ENCODE measurements at regions not wholly inside any gene's neighbourhood (a gene's known extent, or its start where the extent isn't known, plus 50 kb on each side); places are given as distances from the start of the nearest gene placed in this dataset.
A peak's percentile ranks its signal among the peaks of the same experiment; 100 is the strongest.

DNA sequence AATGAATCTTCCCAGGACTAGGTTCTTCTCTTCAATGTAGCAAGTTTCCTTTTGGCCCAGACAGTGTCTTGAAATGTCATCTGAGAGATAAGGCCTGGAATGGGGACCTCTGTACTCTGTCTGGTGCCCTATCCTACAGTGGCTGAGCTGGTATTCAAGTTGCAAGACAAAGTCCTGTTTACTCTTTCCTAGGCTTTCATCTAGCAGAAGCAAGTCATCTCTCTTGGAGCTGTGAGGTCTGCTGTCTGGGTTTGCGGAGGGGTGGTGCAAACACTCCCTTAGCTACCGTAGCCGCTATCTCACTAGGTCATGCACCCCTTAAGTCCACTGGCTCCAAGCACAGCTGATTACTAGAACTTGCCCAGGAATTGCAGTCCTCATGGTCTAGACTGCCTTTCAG is 149.7 kb upstream of the SLC16A7 start:
- no peaks in the 10 kb centered on the region for H3K27me3 ChIP-seq
- H3K4me3 ChIP-seq = no peak overlapping the region
- 29 to 69% (median 61%) methylated on average over 3 of the region's 3 CpGs for WGBS, 5 donors
- peaks cover 0 to 11% (median 5%) of the 10 kb centered on the region in 4 donors for H3K9me3 ChIP-seq
- no peak for TF ChIP-seq EP300 (IDR thresholded peaks at IDR 0.05)
- TF ChIP-seq POLR2AphosphoS5 (IDR thresholded peaks at IDR 0.05) = no peak
- TF ChIP-seq, protein P1, sequence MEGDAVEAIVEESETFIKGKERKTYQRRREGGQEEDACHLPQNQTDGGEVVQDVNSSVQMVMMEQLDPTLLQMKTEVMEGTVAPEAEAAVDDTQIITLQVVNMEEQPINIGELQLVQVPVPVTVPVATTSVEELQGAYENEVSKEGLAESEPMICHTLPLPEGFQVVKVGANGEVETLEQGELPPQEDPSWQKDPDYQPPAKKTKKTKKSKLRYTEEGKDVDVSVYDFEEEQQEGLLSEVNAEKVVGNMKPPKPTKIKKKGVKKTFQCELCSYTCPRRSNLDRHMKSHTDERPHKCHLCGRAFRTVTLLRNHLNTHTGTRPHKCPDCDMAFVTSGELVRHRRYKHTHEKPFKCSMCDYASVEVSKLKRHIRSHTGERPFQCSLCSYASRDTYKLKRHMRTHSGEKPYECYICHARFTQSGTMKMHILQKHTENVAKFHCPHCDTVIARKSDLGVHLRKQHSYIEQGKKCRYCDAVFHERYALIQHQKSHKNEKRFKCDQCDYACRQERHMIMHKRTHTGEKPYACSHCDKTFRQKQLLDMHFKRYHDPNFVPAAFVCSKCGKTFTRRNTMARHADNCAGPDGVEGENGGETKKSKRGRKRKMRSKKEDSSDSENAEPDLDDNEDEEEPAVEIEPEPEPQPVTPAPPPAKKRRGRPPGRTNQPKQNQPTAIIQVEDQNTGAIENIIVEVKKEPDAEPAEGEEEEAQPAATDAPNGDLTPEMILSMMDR (IDR thresholded peaks at IDR 0.05) = no peak
- no peak for TF ChIP-seq POLR2A (IDR thresholded peaks at IDR 0.05)
- no peak overlapping the region for H3K27ac ChIP-seq
- H3K4me1 ChIP-seq = no peaks in the 10 kb centered on the region
- no peaks in the 10 kb centered on the region for H3K36me3 ChIP-seq
- DNase-seq = peak in 1 of 2 donors; percentile 6
- intact Hi-C loops (cut with DNase I; ENCODE audit: low total_unique reads) = no loop called here

DNA sequence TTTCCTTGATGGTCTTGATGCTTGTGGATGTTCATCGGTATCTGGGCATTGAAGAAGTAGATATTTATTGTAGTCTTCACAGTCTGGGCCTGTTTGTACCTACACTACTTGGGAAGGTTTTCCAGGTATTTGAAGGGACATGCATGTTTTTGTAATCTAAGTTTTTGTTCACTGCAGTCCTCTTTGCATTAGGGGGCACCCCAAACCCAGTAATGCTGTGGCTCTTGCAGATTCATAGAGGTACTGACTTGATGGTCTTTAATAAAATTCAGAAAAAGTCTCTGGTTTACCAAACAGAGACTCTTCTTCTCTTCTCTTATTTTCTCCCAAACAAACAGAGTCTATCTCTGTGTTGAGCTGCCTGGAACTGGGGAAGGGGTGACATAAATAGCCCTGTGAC is 150.9 kb upstream of the SLC16A7 start:
- TF ChIP-seq POLR2A (IDR thresholded peaks at IDR 0.05) = no peak
- no peak for TF ChIP-seq EP300 (IDR thresholded peaks at IDR 0.05)
- TF ChIP-seq, protein P1 (IDR thresholded peaks at IDR 0.05) = no peak
- no peak for TF ChIP-seq POLR2AphosphoS5 (IDR thresholded peaks at IDR 0.05)
- intact Hi-C loops (cut with DNase I; ENCODE audit: low total_unique reads) = no loop called here
- Histone ChIP-seq H3K27ac (no peak overlapping the region), H3K9me3 (peaks cover 4 to 21% (median 15%) of the 10 kb centered on the region in 4 donors), H3K4me3 (no peak overlapping the region), H3K36me3 (no peaks in the 10 kb centered on the region), H3K27me3 (no peaks in the 10 kb centered on the region), H3K4me1 (no peaks in the 10 kb centered on the region)
- WGBS, 5 donors = 87 to 100% (median 93%) methylated on average over 1 of the region's 1 CpG
- peak in 1 of 2 donors; percentile 13 for DNase-seq

DNA sequence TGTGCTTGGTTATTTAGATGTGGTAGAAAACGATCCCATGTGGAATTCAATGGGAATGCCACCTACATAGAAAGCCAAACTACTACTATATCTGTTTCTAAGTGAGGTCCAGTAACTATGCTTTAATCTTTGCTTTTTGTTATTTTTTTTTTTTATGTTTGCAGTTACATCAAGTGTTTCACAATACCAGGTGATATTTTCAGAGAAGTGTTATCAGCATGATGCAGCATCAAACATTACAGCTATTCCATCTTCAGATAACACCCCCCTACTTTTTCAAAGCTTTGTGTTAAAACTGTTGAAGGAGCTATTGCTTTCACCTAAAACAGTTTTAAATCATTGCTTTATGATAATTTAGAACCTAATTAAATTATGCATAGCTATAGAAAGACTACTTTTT is 163.8 kb upstream of the SLC16A7 start:
- TF ChIP-seq POLR2A (IDR thresholded peaks at IDR 0.05) (no peak), EP300 (IDR thresholded peaks at IDR 0.05) (no peak), POLR2AphosphoS5 (IDR thresholded peaks at IDR 0.05) (no peak)
- TF ChIP-seq, protein P1 (IDR thresholded peaks at IDR 0.05) = no peak
- WGBS, 5 donors = 31 to 54% (median 48%) methylated on average over 1 of the region's 1 CpG
- no peak overlapping the region for H3K4me3 ChIP-seq
- H3K27me3 ChIP-seq = no peaks in the 10 kb centered on the region
- H3K36me3 ChIP-seq = no peaks in the 10 kb centered on the region
- no peaks in the 10 kb centered on the region for H3K4me1 ChIP-seq
- H3K9me3 ChIP-seq = no peaks in the 10 kb centered on the region
- intact Hi-C loops (cut with DNase I; ENCODE audit: low total_unique reads) = no loop called here
- H3K27ac ChIP-seq = no peak overlapping the region
- DNase-seq = no peak

DNA sequence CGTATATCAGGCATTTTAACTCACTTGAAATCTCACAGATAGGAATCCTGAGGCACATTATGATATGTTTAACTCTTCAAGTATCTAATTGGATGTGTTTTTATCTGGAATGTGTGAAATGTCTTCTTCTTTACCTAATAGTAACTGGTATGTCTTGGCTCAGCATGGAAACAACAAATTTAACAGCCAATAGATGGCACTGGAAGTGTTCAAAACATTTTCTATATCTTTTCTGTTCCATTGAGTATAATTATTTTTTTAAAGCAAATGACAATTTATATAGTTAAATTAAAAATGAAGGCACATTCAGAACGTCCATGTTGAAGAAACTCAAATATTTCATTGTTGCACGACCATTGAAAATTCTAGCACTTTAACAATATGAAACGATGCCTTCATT is 164.6 kb upstream of the SLC16A7 start:
- H3K9me3 ChIP-seq = no peaks in the 10 kb centered on the region
- no peaks in the 10 kb centered on the region for H3K36me3 ChIP-seq
- H3K27ac ChIP-seq = no peak overlapping the region
- TF ChIP-seq POLR2A (IDR thresholded peaks at IDR 0.05) = no peak
- no peak for TF ChIP-seq POLR2AphosphoS5 (IDR thresholded peaks at IDR 0.05)
- TF ChIP-seq, protein P1 (IDR thresholded peaks at IDR 0.05) = no peak
- TF ChIP-seq EP300 (IDR thresholded peaks at IDR 0.05) = no peak
- H3K4me3 ChIP-seq = no peak overlapping the region
- no peaks in the 10 kb centered on the region for H3K4me1 ChIP-seq
- WGBS, 5 donors = 53 to 66% (median 56%) methylated on average over 4 of the region's 4 CpGs
- DNase-seq = no peak
- intact Hi-C loops (cut with DNase I; ENCODE audit: low total_unique reads) = no loop called here
- H3K27me3 ChIP-seq = no peaks in the 10 kb centered on the region

Data from stomach (tissue), 8 donors.